Liver (tissue), 3 donors: ENCODE measurements at regions not wholly inside any gene's neighbourhood (a gene's known extent, or its start where the extent isn't known, plus 50 kb on each side); places are given as distances from the start of the nearest gene placed in this dataset.

ENCODE experiments used
- CTCF ChIP-seq: fragments of 150-350 bp; IDR thresholded peaks from 2 replicates; pipeline ENCODE4 v1.5.1; 2017; ENCODE audit warnings: improper control_type of control experiment, low read depth, low read length; ENCODE audit not compliant: missing input control
- EGR1 ChIP-seq, 2 donors: IDR thresholded peaks; 2 replicates each; pipeline ENCODE4 v1.6.1; 2016 to 2018; ENCODE audit warnings: antibody characterized with exemption in 2 of 2, low read depth in 2 of 2
- JUND ChIP-seq, 2 donors: IDR thresholded peaks; 2 replicates each; pipeline ENCODE4 v1.6.1; 2016; ENCODE audit warnings: antibody characterized with exemption in 2 of 2
- MAX ChIP-seq: IDR thresholded peaks from 2 replicates; pipeline ENCODE4 v1.6.1; 2016; ENCODE audit warnings: antibody characterized with exemption
- RAD21 ChIP-seq, 2 donors: IDR thresholded peaks; 2 replicates each; pipeline ENCODE4 v1.6.1; 2016; ENCODE audit warnings: antibody characterized with exemption in 2 of 2, mild to moderate bottlenecking in 2 of 2
- RXRA ChIP-seq, 2 donors: IDR thresholded peaks; 2 replicates each; pipeline ENCODE4 v1.6.1; 2017 to 2018; ENCODE audit warnings: antibody characterized with exemption in 2 of 2, mild to moderate bottlenecking in 1 of 2
- SP1 ChIP-seq: IDR thresholded peaks from 2 replicates; pipeline ENCODE4 v1.6.1; 2018; ENCODE audit warnings: antibody characterized with exemption, mild to moderate bottlenecking
- TAF1 ChIP-seq: conservative IDR thresholded peaks from 2 replicates; pipeline ENCODE4 v1.6.1; 2016; ENCODE audit warnings: antibody characterized with exemption, mild to moderate bottlenecking
- YY1 ChIP-seq: IDR thresholded peaks from 2 replicates; pipeline ENCODE4 v1.6.1; 2016; ENCODE audit warnings: antibody characterized with exemption, mild to moderate bottlenecking
- TF ChIP-seq, protein P1 (sequence below): IDR thresholded peaks from 2 replicates; pipeline ENCODE4 v1.6.1; 2016; ENCODE audit warnings: antibody characterized with exemption, mild to moderate bottlenecking
- TF ChIP-seq, protein P2 (sequence below): IDR thresholded peaks from 2 replicates; pipeline ENCODE4 v1.6.1; 2016; ENCODE audit warnings: antibody characterized with exemption
- donor health status: healthy.
- donor health status: healthy.

DNA sequence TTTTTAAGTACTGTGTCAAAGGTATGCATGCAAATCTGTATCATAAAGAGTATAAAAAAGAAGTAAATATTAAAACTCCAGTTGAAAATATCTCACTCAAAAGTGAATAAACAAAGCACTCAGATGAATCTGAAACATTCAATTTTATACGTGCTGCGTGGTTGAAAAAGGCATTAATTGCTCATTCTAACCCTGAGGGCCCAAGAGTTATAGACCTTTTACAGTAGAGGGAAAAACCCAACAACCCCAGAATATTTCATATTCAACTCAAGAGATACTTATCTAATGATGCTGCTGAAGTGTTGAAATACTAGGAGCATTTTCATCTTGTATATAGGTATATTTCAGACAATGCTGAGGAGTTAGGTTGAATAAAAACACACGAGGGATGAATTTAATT lies 862.8 kb upstream of the CITED2 start:
- TF ChIP-seq CTCF (no peak), TAF1 (no peak), JUND (IDR thresholded peaks at IDR 0.05) (no peak), SP1 (no peak), YY1 (no peak), RXRA (IDR thresholded peaks at IDR 0.05) (no peak), RAD21 (IDR thresholded peaks at IDR 0.05) (no peak), MAX (no peak), EGR1 (IDR thresholded peaks at IDR 0.05; ENCODE audit: low read depth in 2 of 2) (no peak)
- TF ChIP-seq, protein P1, sequence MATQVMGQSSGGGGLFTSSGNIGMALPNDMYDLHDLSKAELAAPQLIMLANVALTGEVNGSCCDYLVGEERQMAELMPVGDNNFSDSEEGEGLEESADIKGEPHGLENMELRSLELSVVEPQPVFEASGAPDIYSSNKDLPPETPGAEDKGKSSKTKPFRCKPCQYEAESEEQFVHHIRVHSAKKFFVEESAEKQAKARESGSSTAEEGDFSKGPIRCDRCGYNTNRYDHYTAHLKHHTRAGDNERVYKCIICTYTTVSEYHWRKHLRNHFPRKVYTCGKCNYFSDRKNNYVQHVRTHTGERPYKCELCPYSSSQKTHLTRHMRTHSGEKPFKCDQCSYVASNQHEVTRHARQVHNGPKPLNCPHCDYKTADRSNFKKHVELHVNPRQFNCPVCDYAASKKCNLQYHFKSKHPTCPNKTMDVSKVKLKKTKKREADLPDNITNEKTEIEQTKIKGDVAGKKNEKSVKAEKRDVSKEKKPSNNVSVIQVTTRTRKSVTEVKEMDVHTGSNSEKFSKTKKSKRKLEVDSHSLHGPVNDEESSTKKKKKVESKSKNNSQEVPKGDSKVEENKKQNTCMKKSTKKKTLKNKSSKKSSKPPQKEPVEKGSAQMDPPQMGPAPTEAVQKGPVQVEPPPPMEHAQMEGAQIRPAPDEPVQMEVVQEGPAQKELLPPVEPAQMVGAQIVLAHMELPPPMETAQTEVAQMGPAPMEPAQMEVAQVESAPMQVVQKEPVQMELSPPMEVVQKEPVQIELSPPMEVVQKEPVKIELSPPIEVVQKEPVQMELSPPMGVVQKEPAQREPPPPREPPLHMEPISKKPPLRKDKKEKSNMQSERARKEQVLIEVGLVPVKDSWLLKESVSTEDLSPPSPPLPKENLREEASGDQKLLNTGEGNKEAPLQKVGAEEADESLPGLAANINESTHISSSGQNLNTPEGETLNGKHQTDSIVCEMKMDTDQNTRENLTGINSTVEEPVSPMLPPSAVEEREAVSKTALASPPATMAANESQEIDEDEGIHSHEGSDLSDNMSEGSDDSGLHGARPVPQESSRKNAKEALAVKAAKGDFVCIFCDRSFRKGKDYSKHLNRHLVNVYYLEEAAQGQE, result no peak
- TF ChIP-seq, protein P2, sequence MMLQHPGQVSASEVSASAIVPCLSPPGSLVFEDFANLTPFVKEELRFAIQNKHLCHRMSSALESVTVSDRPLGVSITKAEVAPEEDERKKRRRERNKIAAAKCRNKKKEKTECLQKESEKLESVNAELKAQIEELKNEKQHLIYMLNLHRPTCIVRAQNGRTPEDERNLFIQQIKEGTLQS, result no peak
